ENCODE measurements at regions not wholly inside any gene's neighbourhood (a gene's known extent, or its start where the extent isn't known, plus 50 kb on each side); places are given as distances from the start of the nearest gene placed in this dataset.

- Histone ChIP-seq H3K9me3 (no peaks in the 10 kb centered on the region), H3K27me3 (replicated peaks; ENCODE audit: insufficient read depth) (no peaks in the 10 kb centered on the region), H3K4me1 (replicated peaks) (no peaks in the 10 kb centered on the region), H3K4me3 (no peak overlapping the region), H3K27ac (no peak overlapping the region), H3K36me3 (no peaks in the 10 kb centered on the region)
- intact Hi-C loops (cut with DNase I) = loop anchor here (5.0 kb wide), 1 partner anchor 449 kb away; no protein-coding TSS in a partner anchor
- TF ChIP-seq POLR2AphosphoS5 (IDR thresholded peaks at IDR 0.05) (no peak), CTCF (IDR thresholded peaks at IDR 0.05) (no peak), POLR2A (IDR thresholded peaks at IDR 0.05) (no peak)
- DNase-seq (ENCODE audit: low spot score) = no peak
- 48% methylated on average over 3 of the region's 3 CpGs for WGBS
Observed at GRCh38 chrX:138298268-138298667, 413.2 kb downstream of the FGF13 start.

GRCh38 chrX:138345801-138346200 is 365.7 kb downstream of the FGF13 start:
- Histone ChIP-seq H3K27ac (no peak overlapping the region), H3K4me1 (replicated peaks) (no peaks in the 10 kb centered on the region), H3K9me3 (no peaks in the 10 kb centered on the region), H3K27me3 (replicated peaks; ENCODE audit: insufficient read depth) (no peaks in the 10 kb centered on the region), H3K36me3 (no peaks in the 10 kb centered on the region), H3K4me3 (no peak overlapping the region)
- TF ChIP-seq CTCF (IDR thresholded peaks at IDR 0.05) = no peak
- TF ChIP-seq POLR2AphosphoS5 (IDR thresholded peaks at IDR 0.05) = no peak
- no peak for TF ChIP-seq POLR2A (IDR thresholded peaks at IDR 0.05)
- intact Hi-C loops (cut with DNase I) = no loop called here
- DNase-seq (ENCODE audit: low spot score) = no peak

- TF ChIP-seq POLR2A (IDR thresholded peaks at IDR 0.05) = no peak
- TF ChIP-seq CTCF (IDR thresholded peaks at IDR 0.05) = no peak
- no peak for TF ChIP-seq POLR2AphosphoS5 (IDR thresholded peaks at IDR 0.05)
- Histone ChIP-seq H3K4me1 (replicated peaks) (no peaks in the 10 kb centered on the region), H3K4me3 (no peak overlapping the region), H3K27ac (no peak overlapping the region), H3K9me3 (no peaks in the 10 kb centered on the region), H3K36me3 (no peaks in the 10 kb centered on the region), H3K27me3 (replicated peaks; ENCODE audit: insufficient read depth) (no peaks in the 10 kb centered on the region)
- 60% methylated on average over 3 of the region's 3 CpGs for WGBS
- intact Hi-C loops (cut with DNase I) = no loop called here
- no peak for DNase-seq (ENCODE audit: low spot score)
Observed at GRCh38 chrX:138349351-138349750, 362.2 kb downstream of the FGF13 start.

- TF ChIP-seq CTCF (IDR thresholded peaks at IDR 0.05) = no peak
- no peak for TF ChIP-seq POLR2AphosphoS5 (IDR thresholded peaks at IDR 0.05)
- TF ChIP-seq POLR2A (IDR thresholded peaks at IDR 0.05) = no peak
- Histone ChIP-seq H3K36me3 (no peaks in the 10 kb centered on the region), H3K27ac (no peak overlapping the region), H3K27me3 (replicated peaks; ENCODE audit: insufficient read depth) (no peaks in the 10 kb centered on the region), H3K4me3 (no peak overlapping the region), H3K4me1 (replicated peaks) (no peaks in the 10 kb centered on the region), H3K9me3 (no peaks in the 10 kb centered on the region)
- 100% methylated on average over 2 of the region's 2 CpGs for WGBS
- no peak for DNase-seq (ENCODE audit: low spot score)
- intact Hi-C loops (cut with DNase I) = no loop called here
Observed at GRCh38 chrX:138378876-138379275, 332.6 kb downstream of the FGF13 start.

GRCh38 chrX:138408101-138408500 is 303.4 kb downstream of the FGF13 start:
- intact Hi-C loops (cut with DNase I) = no loop called here
- DNase-seq (ENCODE audit: low spot score) = no peak

More at GRCh38 chrX:138408101-138408500, 303.4 kb downstream of the FGF13 start:
- no peaks in the 10 kb centered on the region for H3K27me3 ChIP-seq (replicated peaks; ENCODE audit: insufficient read depth)
- H3K27ac ChIP-seq = no peak overlapping the region
- H3K36me3 ChIP-seq = no peaks in the 10 kb centered on the region
- WGBS = 61% methylated on average over 3 of the region's 3 CpGs
- H3K4me3 ChIP-seq = no peak overlapping the region
- no peaks in the 10 kb centered on the region for H3K9me3 ChIP-seq
- H3K4me1 ChIP-seq (replicated peaks) = no peaks in the 10 kb centered on the region
- TF ChIP-seq CTCF (IDR thresholded peaks at IDR 0.05) = no peak
- no peak for TF ChIP-seq POLR2AphosphoS5 (IDR thresholded peaks at IDR 0.05)
- no peak for TF ChIP-seq POLR2A (IDR thresholded peaks at IDR 0.05)

Measured in prostate gland (tissue), 2 donors.